GM19438 (cell line): ENCODE measurements at regions not wholly inside any gene's neighbourhood (a gene's known extent, or its start where the extent isn't known, plus 50 kb on each side); places are given as distances from the start of the nearest gene placed in this dataset.
"Not testable (repeated sequence)": the region's sequence is repeated elsewhere in the genome, so short reads cannot be mapped to it uniquely, and the experiment has no call there.

Experiments used
- ATAC-seq: cut with Tn5 transposase; IDR thresholded peaks from one replicate; pipeline ENCODE4 v1.9.1; 2021; ENCODE audit warnings: low read depth; ENCODE audit not compliant: unreplicated experiment

- no peak for ATAC-seq
These were observed 521.6 kb upstream of the ST8SIA4 start for GRCh38 chr5:101424530-101425175.

DNA sequence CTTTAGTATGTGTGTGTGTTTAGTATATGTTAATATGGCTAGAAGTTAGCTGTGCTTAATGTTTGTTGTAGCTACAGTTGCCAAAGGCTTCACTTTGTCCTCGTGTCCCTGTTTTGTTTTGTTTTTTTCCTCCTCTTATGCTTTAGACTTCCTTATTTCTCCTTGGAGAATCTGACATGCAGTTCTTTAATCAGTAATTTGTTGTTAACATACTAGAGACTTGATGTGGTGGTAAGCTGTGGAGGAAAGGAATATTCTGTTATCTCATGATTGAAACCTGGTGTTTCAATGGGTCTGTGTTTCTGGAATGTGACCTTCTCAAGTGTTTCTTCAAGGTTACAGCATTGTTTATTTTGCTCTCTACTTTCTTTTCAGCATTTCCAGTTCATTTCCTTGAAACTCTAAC lies 515.6 kb upstream of the ST8SIA4 start:
- ATAC-seq = no peak

- no peak for ATAC-seq
These were observed 501.4 kb upstream of the ST8SIA4 start for GRCh38 chr5:101404531-101404930.

- ATAC-seq = no peak
These were observed 490.8 kb upstream of the ST8SIA4 start for GRCh38 chr5:101393795-101394450.

- ATAC-seq = peak; percentile 53
These were observed 487.2 kb upstream of the ST8SIA4 start for GRCh38 chr5:101390151-101390908.

DNA sequence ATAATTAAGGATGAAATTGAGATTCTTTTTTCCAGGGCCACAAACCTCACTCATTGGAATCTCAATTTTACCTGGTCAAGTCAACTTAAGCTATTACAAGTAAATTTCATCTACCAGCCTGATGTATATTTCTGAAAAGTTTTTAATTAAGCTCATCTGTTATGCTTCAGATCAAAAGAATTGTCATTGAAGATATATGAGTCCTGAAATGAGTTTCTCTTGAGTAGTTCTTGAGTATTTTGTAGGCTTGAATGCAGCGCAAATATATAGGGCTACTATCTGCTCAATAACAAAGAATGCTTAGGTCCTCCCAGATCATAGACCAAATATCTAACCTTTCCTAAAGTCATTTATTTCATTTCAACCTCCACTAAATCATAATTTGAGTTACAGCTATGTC lies 482.2 kb upstream of the ST8SIA4 start:
- no peak for ATAC-seq

DNA sequence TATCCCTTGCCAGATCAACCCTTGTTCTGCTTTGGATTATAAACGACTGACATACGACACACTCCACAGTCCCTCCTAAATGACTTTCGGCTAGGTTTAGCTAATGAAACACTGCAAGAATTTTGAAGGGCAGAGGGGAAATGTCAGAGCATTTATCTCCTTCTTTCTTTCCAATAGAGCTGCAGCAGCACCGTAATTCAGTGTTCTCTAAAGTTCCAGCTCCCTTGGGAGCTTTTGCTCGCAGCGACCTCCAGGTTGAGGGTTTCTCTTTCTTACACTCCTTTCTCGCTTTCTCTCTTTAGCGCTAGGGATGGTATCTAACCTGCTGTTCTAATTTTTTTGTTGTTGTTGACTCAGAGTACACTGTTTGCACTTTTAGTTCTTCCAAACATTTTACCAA lies 467.1 kb upstream of the ST8SIA4 start:
- ATAC-seq = no peak

- ATAC-seq = no peak
These were observed 461.4 kb upstream of the ST8SIA4 start for GRCh38 chr5:101364469-101364868.

GRCh38 chr5:101362067-101362466 lies 459.0 kb upstream of the ST8SIA4 start:
- no peak for ATAC-seq

- ATAC-seq = no peak
These were observed 443.8 kb upstream of the ST8SIA4 start for GRCh38 chr5:101346906-101347305.

GRCh38 chr5:101346447-101346846 lies 443.4 kb upstream of the ST8SIA4 start:
- no peak for ATAC-seq

DNA sequence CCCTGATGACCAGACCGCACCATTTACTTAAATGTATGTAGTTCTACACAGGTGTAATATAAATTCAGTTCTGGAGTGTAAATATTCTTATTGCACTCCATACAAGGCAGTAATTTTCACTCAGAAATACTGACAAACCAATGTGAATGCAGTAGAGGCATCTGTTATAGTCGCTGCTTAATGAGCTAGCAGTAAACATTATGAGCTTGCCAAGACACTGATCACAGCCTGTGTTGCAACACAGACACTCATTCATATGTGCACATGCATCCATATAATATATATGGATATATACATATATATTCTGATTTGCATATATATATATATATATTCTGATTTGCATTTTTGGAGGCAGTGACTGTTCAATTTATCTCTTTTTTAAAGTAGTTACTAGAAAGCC lies 435.1 kb upstream of the ST8SIA4 start:
- ATAC-seq = no peak

DNA sequence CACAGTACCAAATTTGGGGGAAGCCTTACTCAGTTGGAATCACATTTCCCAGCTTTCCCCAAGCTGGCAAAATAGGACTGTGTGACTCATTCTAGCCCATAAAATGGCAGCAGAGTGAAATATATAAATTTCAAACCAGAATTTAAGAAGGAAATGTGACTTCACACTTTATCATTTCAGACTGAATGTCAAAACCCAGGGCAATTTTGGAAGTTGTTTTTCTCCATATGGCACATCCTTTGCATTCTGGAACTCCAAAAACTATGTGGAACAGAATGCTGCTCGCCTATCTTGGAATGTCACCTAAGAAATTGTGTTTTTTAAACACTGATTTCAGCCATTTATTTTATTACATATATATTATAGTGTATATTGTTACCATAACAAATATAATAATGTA lies 424.7 kb upstream of the ST8SIA4 start:
- no peak for ATAC-seq

- ATAC-seq = no peak
These were observed 423.7 kb upstream of the ST8SIA4 start for GRCh38 chr5:101326766-101327165.

GRCh38 chr5:101316401-101316800 lies 413.3 kb upstream of the ST8SIA4 start:
- ATAC-seq = not testable (repeated sequence)

DNA sequence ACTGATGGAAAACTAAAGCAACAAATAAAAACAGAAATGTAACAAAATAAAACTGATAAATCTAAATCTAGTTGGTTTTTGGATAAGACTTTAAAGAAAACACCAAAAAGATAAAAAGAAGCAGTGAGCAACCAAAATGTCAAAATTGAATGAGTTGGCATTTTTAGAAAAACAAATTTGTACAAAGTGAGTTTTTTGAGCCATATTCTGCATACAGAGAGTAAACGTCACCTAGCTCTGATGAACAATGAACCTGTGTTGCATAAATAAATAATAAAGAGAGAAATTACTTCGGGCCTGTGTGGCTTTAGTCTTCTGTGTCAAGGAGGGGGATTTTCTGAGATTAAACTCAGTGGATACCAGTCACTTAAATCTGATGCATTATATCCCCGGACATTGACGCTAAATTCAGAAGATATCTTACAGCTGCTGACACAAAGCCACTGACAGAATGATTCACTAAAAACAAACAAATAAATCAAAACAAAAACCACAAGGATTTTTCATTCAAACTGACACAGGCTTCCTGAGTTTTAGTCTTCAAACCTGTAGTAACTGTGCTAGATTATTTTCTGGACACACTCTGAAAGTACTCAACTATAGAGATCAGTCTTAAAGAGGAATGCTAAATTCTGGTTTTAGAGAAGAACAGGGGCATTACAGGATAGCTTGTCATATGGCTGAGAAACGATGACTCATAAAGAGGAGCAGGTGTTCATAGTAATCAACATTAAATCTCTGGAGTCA lies 403.5 kb upstream of the ST8SIA4 start:
- no peak for ATAC-seq

DNA sequence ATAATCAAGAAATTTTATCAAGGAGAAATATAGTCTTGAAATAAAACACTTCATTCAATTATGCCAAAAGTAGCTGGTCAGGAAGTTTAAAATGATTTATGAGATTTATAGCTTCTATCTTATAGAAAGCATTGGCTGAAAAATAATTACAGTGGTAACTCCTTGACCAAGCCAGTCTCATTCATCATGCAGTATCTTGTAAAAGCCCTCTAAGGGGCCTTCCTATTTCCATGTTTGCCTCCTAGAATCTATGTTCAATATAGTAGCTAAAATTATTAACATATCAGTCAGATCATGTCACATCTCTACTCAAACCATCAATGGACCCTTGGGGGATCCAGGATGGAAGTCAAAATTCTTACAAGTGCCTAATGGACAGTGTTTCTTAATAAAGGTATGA lies 393.4 kb upstream of the ST8SIA4 start:
- ATAC-seq = no peak

GRCh38 chr5:101292199-101292598 lies 389.1 kb upstream of the ST8SIA4 start:
- ATAC-seq = no peak

GRCh38 chr5:101290761-101291160 lies 387.7 kb upstream of the ST8SIA4 start:
- ATAC-seq = not testable (repeated sequence)

GRCh38 chr5:101288633-101289032 lies 385.6 kb upstream of the ST8SIA4 start:
- no peak for ATAC-seq

GRCh38 chr5:101284736-101285375 lies 381.8 kb upstream of the ST8SIA4 start:
- ATAC-seq = no peak
